ENCODE measurements at regions not wholly inside any gene's neighbourhood (a gene's known extent, or its start where the extent isn't known, plus 50 kb on each side); places are given as distances from the start of the nearest gene placed in this dataset.

GRCh38 chr20:24763386-24764026, 185.6 kb upstream of the CST7 start:
- no peak for DNase-seq

GRCh38 chr20:24764027-24764793, 184.9 kb upstream of the CST7 start:
- DNase-seq = no peak

- no peak for DNase-seq
These were observed 184.3 kb upstream of the CST7 start for GRCh38 chr20:24764794-24765202.

GRCh38 chr20:24765316-24766142, 183.5 kb upstream of the CST7 start:
- no peak for DNase-seq

GRCh38 chr20:24766143-24766527, 182.9 kb upstream of the CST7 start:
- DNase-seq = no peak

GRCh38 chr20:24766826-24767622, 182.0 kb upstream of the CST7 start:
- DNase-seq = no peak

GRCh38 chr20:24767623-24768100, 181.4 kb upstream of the CST7 start:
- DNase-seq = no peak

- DNase-seq = no peak
These were observed 180.8 kb upstream of the CST7 start for GRCh38 chr20:24768201-24768636.

- no peak for DNase-seq
These were observed 180.1 kb upstream of the CST7 start for GRCh38 chr20:24768713-24769601.

- no peak for DNase-seq
These were observed 179.0 kb upstream of the CST7 start for GRCh38 chr20:24769878-24770627.

- DNase-seq = no peak
These were observed 178.2 kb upstream of the CST7 start for GRCh38 chr20:24770628-24771541.

GRCh38 chr20:24771542-24772061, 177.5 kb upstream of the CST7 start:
- no peak for DNase-seq

- no peak for DNase-seq
These were observed 176.4 kb upstream of the CST7 start for GRCh38 chr20:24772667-24773066.

- no peak for DNase-seq
These were observed 175.9 kb upstream of the CST7 start for GRCh38 chr20:24773168-24773567.

GRCh38 chr20:24773751-24774201, 175.3 kb upstream of the CST7 start:
- no peak for DNase-seq

GRCh38 chr20:24775966-24776365, 173.1 kb upstream of the CST7 start:
- no peak for DNase-seq

GRCh38 chr20:24776755-24777271, 172.3 kb upstream of the CST7 start:
- no peak for DNase-seq

- DNase-seq = no peak
These were observed 171.3 kb upstream of the CST7 start for GRCh38 chr20:24777746-24778145.

GRCh38 chr20:24778585-24779031, 170.5 kb upstream of the CST7 start:
- DNase-seq = no peak

Data from hematopoietic multipotent progenitor cell treated with erythropoietin and hydrocortisone succinate and interleukin-3 and kit ligand, for 8 days (in vitro differentiated cells).